ENCODE measurements at regions not wholly inside any gene's neighbourhood (a gene's known extent, or its start where the extent isn't known, plus 50 kb on each side); places are given as distances from the start of the nearest gene placed in this dataset.

DNA sequence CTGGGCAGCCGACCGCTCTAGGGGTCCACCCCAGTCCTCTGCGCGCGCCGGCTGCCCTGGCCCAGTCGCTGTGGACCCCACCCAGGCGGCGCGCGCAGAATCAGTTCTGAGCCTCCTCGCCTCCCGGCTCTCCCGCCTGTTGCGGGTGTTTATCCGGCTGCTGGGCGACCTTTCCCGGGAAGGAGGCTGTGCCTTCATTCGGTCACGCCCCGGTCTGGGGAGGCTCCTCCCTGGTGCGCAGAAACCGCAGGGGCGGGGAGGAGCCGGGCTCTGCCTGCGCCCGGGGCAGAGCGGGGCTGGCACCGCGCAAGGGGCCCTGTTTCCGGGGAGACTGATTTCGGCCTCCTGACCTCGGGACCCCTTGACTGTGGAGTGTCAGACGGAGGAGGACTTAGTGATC, 80.8 kb upstream of the EYS start:
- DNase-seq (ENCODE audit: insufficient read length, low spot score): no peak
- no peak for TF ChIP-seq CTCF (IDR thresholded peaks at IDR 0.05; ENCODE audit: insufficient read depth, missing control alignments)
- FAIRE-seq: no peak

GRCh38 chr6:65786815-65787214, 79.8 kb upstream of the EYS start:
- no peak for TF ChIP-seq CTCF (IDR thresholded peaks at IDR 0.05; ENCODE audit: insufficient read depth, missing control alignments)
- FAIRE-seq: no peak
- no peak for DNase-seq (ENCODE audit: insufficient read length, low spot score)

DNA sequence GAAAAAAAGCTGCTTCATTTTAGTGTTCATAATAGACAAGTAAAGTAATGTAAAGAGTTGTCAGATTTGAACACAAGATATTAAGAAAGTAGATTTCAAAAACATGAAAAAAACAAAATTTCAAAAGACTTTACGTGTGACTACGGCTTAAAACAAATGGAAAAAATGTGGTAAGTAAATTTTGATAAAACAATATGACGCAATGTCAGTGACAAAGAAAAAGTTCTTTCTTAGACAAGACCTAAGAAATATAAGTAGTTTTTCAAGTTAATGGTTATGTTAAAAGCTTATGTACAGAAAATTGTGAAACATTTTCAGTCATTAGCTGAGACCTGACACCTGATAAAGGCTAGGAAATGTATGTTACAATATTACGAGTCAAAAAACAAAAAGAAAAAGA, 73.7 kb upstream of the EYS start:
- no peak for FAIRE-seq

DNA sequence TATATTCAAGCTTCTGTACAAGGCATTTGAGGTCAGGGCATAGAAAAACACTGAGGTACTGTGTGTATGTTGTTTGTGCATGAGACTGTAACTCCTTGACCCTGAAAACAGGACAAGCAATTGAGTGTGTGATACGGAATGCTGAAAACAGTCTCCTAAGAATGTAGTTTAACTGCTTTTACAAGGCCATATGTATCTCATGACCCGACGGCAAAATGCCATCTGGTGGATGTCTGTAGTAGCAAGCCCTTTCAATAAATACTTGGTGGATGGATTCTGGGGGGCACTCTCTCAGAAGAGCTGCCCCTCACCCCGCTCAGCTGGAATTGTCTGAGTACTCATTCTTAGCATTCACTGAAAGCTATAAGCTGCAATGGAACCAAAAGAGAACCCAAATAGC, 69.3 kb upstream of the EYS start:
- DNase-seq (ENCODE audit: insufficient read length, low spot score) (no peak), FAIRE-seq (no peak)
- peak; percentile 40 for TF ChIP-seq CTCF (IDR thresholded peaks at IDR 0.05; ENCODE audit: insufficient read depth, missing control alignments)

More for the DNA sequence above, 73.7 kb upstream of the EYS start:
- TF ChIP-seq CTCF (IDR thresholded peaks at IDR 0.05; ENCODE audit: insufficient read depth, missing control alignments): no peak
- DNase-seq (ENCODE audit: insufficient read length, low spot score): no peak

- TF ChIP-seq CTCF (IDR thresholded peaks at IDR 0.05; ENCODE audit: insufficient read depth, missing control alignments): no peak
- no peak for DNase-seq (ENCODE audit: insufficient read length, low spot score)
- FAIRE-seq: no peak
These were observed 64.9 kb upstream of the EYS start for GRCh38 chr6:65771946-65772345.

DNA sequence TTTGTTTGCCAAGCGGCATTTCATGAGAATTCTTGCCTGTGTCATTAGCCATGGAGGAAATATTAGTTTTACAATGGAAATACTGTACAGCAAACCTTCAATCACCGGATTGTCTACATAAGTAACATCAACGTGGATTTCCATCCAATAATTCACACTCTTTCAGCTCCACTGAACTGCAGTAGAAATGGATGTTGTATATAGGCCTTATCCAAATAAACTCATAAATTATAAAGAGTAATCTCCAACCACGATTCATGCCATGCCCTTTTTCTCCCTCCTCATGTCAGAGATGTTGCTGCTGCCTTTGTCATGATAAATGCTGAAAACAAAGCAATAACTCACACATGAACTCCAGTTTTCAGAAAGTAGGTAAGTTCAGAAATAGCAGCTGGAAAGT, 54.9 kb upstream of the EYS start:
- TF ChIP-seq CTCF (IDR thresholded peaks at IDR 0.05; ENCODE audit: insufficient read depth, missing control alignments): no peak
- FAIRE-seq: no peak
- no peak for DNase-seq (ENCODE audit: insufficient read length, low spot score)

- FAIRE-seq: peak; percentile 11
- TF ChIP-seq CTCF (IDR thresholded peaks at IDR 0.05; ENCODE audit: insufficient read depth, missing control alignments): no peak
- DNase-seq (ENCODE audit: insufficient read length, low spot score): no peak
These were observed 53.3 kb upstream of the EYS start for GRCh38 chr6:65760285-65760684.
